ENCODE measurements at regions not wholly inside any gene's neighbourhood (a gene's known extent, or its start where the extent isn't known, plus 50 kb on each side); places are given as distances from the start of the nearest gene placed in this dataset.

DNA sequence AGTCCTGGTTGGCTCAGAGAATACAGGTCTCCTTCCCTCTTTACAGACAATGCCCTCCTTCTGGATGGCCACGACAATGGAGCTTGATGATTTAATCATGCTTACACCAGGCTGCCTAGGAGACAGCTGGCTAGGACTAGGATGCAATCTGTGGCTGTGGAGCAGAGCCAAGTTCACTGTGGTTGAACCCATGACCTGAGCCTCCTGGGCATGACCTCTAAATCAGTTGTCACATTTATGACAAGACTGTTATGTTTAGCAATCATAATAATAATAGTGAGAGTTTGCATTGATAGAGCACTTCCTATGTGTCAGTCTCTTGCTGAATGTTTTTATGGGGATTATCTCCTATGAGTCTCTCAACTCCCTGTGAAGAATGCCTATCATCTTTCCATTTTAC is 244.1 kb downstream of the ICOS start:
- no peak overlapping the region for H3K27ac ChIP-seq (ENCODE audit: low read length in 2 of 2)
- peaks cover 9% of the 10 kb centered on the region for H3K27me3 Mint-ChIP-seq
- no peaks in the 10 kb centered on the region for H3K79me2 ChIP-seq (ENCODE audit: control insufficient read depth, insufficient read depth, low read length)
- DNase-seq (no peak), ATAC-seq (ENCODE audit: low read depth) (no peak)
- H3K9ac ChIP-seq (ENCODE audit: low read length), result no peak overlapping the region
- intact Hi-C loops (cut with micrococcal nuclease), result no loop called here
- H4K20me1 ChIP-seq (ENCODE audit: control insufficient read depth, insufficient read depth, low read length, poor library complexity, severe bottlenecking), result no peaks in the 10 kb centered on the region
- no peak overlapping the region for H2AFZ ChIP-seq (ENCODE audit: insufficient read depth, low read depth, low read length, poor library complexity, severe bottlenecking)
- H3K36me3 ChIP-seq (replicated peaks in 1 of 2; ENCODE audit: control extremely low read depth in 1 of 2, control insufficient read depth in 1 of 2, extremely low read depth in 1 of 2, insufficient read depth in 2 of 2, low read length in 1 of 2), result no peaks in the 10 kb centered on the region
- H3K9me3 ChIP-seq (ENCODE audit: control extremely low read depth in 1 of 3, control insufficient read depth in 2 of 3, insufficient read depth in 1 of 3, low read length in 2 of 3), result no peaks in the 10 kb centered on the region
- ChIA-PET POLR2A (no interaction called here), CTCF (interaction anchor here (1.5 kb wide), 1 partner anchor 40 kb away, joined by 3 read pairs; no protein-coding TSS in a partner anchor)
- no peak overlapping the region for H3K4me3 ChIP-seq (ENCODE audit: control extremely low read depth in 1 of 5, extremely low read depth in 1 of 5, insufficient read depth in 1 of 5, low read depth in 2 of 5, low read length in 4 of 5)
- H3K4me1 ChIP-seq (ENCODE audit: control insufficient read depth in 2 of 2, insufficient read depth in 2 of 2, low read length in 2 of 2), result no peaks in the 10 kb centered on the region
- TF ChIP-seq, protein P1, sequence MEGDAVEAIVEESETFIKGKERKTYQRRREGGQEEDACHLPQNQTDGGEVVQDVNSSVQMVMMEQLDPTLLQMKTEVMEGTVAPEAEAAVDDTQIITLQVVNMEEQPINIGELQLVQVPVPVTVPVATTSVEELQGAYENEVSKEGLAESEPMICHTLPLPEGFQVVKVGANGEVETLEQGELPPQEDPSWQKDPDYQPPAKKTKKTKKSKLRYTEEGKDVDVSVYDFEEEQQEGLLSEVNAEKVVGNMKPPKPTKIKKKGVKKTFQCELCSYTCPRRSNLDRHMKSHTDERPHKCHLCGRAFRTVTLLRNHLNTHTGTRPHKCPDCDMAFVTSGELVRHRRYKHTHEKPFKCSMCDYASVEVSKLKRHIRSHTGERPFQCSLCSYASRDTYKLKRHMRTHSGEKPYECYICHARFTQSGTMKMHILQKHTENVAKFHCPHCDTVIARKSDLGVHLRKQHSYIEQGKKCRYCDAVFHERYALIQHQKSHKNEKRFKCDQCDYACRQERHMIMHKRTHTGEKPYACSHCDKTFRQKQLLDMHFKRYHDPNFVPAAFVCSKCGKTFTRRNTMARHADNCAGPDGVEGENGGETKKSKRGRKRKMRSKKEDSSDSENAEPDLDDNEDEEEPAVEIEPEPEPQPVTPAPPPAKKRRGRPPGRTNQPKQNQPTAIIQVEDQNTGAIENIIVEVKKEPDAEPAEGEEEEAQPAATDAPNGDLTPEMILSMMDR (IDR thresholded peaks at IDR 0.05), result no peak
- no peak for TF ChIP-seq EZH2 (IDR thresholded peaks at IDR 0.05; ENCODE audit: borderline replicate concordance, insufficient read depth, low read depth, low read length, poor library complexity, severe bottlenecking)
- H3K9me3 Mint-ChIP-seq (ENCODE audit: insufficient read depth), result no peaks in the 10 kb centered on the region
- no peak overlapping the region for H3K4me3 Mint-ChIP-seq
- H3K27ac Mint-ChIP-seq, result no peak overlapping the region
- WGBS (ENCODE audit: insufficient coverage), result no CpG with 5 or more reads among the region's 1 CpG
- H3K4me2 ChIP-seq (replicated peaks; ENCODE audit: low read depth, low read length, poor library complexity, severe bottlenecking), result no peak overlapping the region
- H3K27me3 ChIP-seq (replicated peaks in 1 of 4; ENCODE audit: control extremely low read depth in 1 of 4, control insufficient read depth in 3 of 4, insufficient read depth in 4 of 4, low read length in 3 of 4), result peaks cover 0 to 4% (median 0%) of the 10 kb centered on the region in 4 experiments
- H3K4me1 Mint-ChIP-seq, result no peaks in the 10 kb centered on the region

DNA sequence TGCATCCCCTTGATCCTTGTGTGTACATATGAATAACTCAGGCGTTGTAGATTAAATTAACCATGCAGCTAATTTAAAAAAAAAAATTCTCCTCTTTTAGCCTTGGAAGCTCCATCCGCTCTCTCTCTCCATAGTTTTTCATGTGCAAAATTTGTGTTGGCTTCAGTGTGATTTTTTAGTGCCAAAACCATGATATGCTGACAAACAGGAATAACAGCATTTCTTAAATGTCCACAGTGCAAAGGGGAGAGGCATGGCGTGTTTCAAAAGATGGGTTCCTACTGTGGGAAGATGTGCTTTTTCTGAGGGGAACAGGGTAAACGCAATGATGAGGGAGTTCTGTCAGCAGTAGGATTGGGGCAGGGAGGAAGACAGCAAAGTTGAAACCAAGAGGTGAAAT is 247.0 kb downstream of the ICOS start:
- Histone ChIP-seq H3K36me3 (replicated peaks in 1 of 2; ENCODE audit: control extremely low read depth in 1 of 2, control insufficient read depth in 1 of 2, extremely low read depth in 1 of 2, insufficient read depth in 2 of 2, low read length in 1 of 2) (no peaks in the 10 kb centered on the region), H3K4me2 (replicated peaks; ENCODE audit: low read depth, low read length, poor library complexity, severe bottlenecking) (no peak overlapping the region), H3K4me3 (ENCODE audit: control extremely low read depth in 1 of 5, extremely low read depth in 1 of 5, insufficient read depth in 1 of 5, low read depth in 2 of 5, low read length in 4 of 5) (no peak overlapping the region), H3K9me3 (ENCODE audit: control extremely low read depth in 1 of 3, control insufficient read depth in 2 of 3, insufficient read depth in 1 of 3, low read length in 2 of 3) (no peaks in the 10 kb centered on the region), H3K27me3 (replicated peaks in 1 of 4; ENCODE audit: control extremely low read depth in 1 of 4, control insufficient read depth in 3 of 4, insufficient read depth in 4 of 4, low read length in 3 of 4) (peaks cover 0 to 4% (median 0%) of the 10 kb centered on the region in 4 experiments), H3K4me1 (ENCODE audit: control insufficient read depth in 2 of 2, insufficient read depth in 2 of 2, low read length in 2 of 2) (no peaks in the 10 kb centered on the region), H4K20me1 (ENCODE audit: control insufficient read depth, insufficient read depth, low read length, poor library complexity, severe bottlenecking) (no peaks in the 10 kb centered on the region), H3K27ac (ENCODE audit: low read length in 2 of 2) (no peak overlapping the region), H2AFZ (ENCODE audit: insufficient read depth, low read depth, low read length, poor library complexity, severe bottlenecking) (no peak overlapping the region), H3K79me2 (ENCODE audit: control insufficient read depth, insufficient read depth, low read length) (no peaks in the 10 kb centered on the region), H3K9ac (ENCODE audit: low read length) (no peak overlapping the region)
- Mint-ChIP-seq H3K4me3 (no peak overlapping the region), H3K27me3 (peaks cover 6% of the 10 kb centered on the region), H3K27ac (no peak overlapping the region), H3K9me3 (ENCODE audit: insufficient read depth) (no peaks in the 10 kb centered on the region), H3K4me1 (no peaks in the 10 kb centered on the region)
- ChIA-PET POLR2A (no interaction called here), CTCF (no interaction called here)
- DNase-seq (no peak), ATAC-seq (ENCODE audit: low read depth) (no peak)
- TF ChIP-seq, protein P1 (IDR thresholded peaks at IDR 0.05), result no peak
- TF ChIP-seq EZH2 (IDR thresholded peaks at IDR 0.05; ENCODE audit: borderline replicate concordance, insufficient read depth, low read depth, low read length, poor library complexity, severe bottlenecking), result no peak
- WGBS (ENCODE audit: insufficient coverage), result 100% methylated on average over 2 of the region's 4 CpGs
- intact Hi-C loops (cut with micrococcal nuclease), result no loop called here
